ENCODE measurements at regions not wholly inside any gene's neighbourhood (a gene's known extent, or its start where the extent isn't known, plus 50 kb on each side); places are given as distances from the start of the nearest gene placed in this dataset.
"Not testable (repeated sequence)": the region's sequence is repeated elsewhere in the genome, so short reads cannot be mapped to it uniquely, and the experiment has no call there.

DNA sequence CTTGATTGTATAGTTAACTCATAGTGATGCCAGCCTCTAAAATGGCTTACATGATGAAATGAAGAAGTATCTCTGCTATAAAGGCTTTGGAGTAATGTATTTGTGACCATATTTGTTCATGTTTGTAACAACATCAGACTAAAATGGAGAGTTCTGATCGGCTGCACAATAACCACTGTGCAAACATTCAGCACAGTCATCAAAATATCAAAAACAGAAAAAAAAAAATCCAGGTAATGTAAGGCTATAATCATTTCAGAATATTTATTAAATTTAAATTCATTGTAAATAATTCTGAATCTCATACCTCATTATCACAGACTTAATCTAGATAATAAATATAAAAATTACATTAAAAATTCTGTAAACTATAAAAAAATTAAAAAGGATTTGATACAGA lies 1161.8 kb downstream of the MRPL39 start:
- DNase-seq, result no peak

DNA sequence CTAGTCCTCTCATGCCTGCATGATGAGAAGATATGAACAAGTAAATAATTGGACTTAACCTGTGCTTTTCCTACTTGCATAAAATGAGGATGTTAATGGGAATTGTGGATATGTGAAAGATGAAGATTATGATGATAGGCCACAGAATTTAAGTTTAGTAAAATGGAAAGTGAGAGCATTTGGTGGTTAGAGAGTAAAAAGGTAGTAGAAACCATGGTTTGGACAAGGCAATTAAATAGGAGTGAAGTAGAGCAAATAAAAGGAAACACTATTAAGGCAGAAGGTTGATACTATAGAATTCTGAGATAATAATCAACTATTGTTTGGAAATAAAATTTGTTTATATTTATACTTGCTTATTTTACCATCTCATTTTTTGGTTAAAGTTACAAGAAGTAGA lies 1162.5 kb downstream of the MRPL39 start:
- no peak for DNase-seq

- DNase-seq, result no peak
These were observed 1171.0 kb downstream of the MRPL39 start for GRCh38 chr21:24436236-24436635.

- no peak for DNase-seq
These were observed 1178.6 kb downstream of the MRPL39 start for GRCh38 chr21:24428591-24429199.

DNA sequence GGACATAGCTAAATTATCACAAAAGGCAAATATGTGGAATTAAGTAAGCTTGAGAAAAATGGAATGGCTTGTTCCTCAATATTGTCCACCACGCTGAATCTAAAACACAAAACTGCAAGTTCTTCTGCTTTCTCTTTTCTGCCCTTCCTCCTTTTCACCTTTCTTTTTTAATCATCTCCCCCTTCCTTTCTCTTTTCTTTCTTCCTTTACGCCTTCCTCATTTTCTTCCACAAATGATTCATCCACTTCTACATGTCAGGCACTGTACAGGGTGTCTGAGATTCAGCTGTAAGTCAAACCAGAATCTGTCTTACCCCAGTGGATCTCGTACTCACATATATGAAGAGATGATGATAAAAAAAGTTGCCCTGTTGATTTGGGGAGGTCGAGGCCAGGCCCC lies 1182.5 kb downstream of the MRPL39 start:
- DNase-seq, result no peak

- DNase-seq, result no peak
These were observed 1183.7 kb downstream of the MRPL39 start for GRCh38 chr21:24423546-24423945.

GRCh38 chr21:24420689-24421088 lies 1186.6 kb downstream of the MRPL39 start:
- DNase-seq, result no peak

GRCh38 chr21:24419641-24420040 lies 1187.6 kb downstream of the MRPL39 start:
- DNase-seq, result not testable (repeated sequence)

- no peak for DNase-seq
These were observed 1188.6 kb downstream of the MRPL39 start for GRCh38 chr21:24418671-24419070.

DNA sequence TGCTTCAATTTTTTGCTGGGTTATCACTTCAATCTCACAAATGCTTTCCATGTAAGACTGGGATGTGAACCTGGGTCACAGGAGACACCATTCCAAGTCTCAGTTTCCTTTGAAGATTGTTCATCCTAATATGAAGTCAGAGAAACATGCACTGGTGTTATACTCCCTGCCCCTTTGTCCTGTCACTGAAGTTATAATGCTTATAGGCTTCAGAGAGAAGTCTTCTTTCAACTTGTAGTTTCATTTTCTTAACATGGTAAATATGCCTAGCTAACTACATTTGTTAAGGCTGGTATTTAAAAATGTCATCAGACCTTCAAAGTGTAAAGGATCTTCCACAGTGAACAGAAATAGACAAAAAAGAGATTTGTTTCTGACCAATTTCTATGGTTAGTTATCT lies 1195.9 kb downstream of the MRPL39 start:
- DNase-seq, result no peak

GRCh38 chr21:24403221-24403620 lies 1204.1 kb downstream of the MRPL39 start:
- DNase-seq, result no peak

DNA sequence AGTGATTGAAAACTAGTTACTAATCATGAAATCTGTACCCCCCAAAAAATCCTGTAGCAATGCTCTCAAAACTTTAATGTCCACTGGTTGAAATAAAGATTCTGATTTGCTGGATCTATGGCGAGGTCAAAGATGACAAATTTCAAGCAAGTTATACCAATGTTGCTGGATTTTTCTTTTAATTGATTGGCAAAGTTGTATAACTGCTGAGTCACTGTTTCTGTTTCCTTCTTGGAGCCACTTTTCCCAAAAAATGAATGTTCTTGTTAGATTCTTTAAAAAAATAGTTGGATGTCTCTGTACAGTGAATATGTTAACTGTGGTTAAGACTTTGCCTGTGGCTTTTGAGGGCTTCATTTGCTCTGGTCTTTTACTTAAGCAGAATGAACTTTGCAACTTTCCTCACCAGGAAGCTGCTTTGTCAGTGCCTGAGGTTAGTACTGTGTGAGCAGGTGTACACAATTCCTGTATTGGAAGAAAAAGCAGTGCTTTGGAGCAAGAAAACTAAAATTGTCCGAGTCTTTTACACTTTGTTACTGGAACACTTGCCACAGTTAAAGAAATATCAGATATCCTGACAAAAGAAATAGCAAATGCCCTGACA lies 1211.9 kb downstream of the MRPL39 start:
- no peak for DNase-seq

- no peak for DNase-seq
These were observed 1232.1 kb downstream of the MRPL39 start for GRCh38 chr21:24375201-24375600.

- no peak for DNase-seq
These were observed 1234.8 kb downstream of the MRPL39 start for GRCh38 chr21:24372506-24372905.

DNA sequence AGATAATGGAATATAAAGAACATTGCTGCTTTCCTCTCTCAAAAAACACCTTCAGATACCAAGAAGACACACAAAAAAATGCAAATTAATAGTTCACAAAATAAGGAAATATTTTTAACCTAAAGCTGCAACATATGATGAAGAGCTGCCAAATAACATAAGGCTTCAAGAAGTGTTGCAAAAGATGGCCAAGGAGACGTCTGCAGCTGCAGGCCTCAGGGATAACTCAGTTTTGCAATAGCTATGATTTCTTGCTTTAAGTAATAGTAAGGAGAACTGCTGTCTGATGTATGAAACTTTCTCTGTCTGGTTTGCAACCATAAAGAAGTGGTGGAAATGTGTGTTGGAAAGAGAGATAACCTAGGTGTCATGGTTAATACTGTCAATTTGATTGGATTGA lies 1237.5 kb downstream of the MRPL39 start:
- DNase-seq, result no peak

GRCh38 chr21:24369278-24369677 lies 1238.0 kb downstream of the MRPL39 start:
- DNase-seq, result no peak

GRCh38 chr21:24367936-24368335 lies 1239.3 kb downstream of the MRPL39 start:
- no peak for DNase-seq

DNA sequence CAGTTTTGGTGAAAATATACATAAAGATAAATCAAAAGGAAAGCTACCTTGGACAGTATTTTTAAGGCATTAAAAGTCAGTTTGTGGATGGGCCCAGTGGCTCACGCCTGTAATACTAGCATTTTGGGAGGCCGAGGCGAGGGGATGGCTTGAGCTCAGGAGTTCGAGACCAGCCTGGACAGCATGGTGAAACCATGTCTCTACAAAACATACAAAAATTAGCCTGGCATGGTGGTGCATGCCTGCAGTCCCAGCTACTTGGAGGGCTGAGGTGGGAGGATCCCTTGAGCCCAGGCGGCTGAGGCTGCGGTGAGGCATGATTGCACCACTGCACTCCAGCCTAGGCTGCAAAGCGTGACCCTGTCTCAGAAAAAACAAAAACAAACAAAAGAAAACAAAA lies 1253.8 kb downstream of the MRPL39 start:
- no peak for DNase-seq

DNA sequence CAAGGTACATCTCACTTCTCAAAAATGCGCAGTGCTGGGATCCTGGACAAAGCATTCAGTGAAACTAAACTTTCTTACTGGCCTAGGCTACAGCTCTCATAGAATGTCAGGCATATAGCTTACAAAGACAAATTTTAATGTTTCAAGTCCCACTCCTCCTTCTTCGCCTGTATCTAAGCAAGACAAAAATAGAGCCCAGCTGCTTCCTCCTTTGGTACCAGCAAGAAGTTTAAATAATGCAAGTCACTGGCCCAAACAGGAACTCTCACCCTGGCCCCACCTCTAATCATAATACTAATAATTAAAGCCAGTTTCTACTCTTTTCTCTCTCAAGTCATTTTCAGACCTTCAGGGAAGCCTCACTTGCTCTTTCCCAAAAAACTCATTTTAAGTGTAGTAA lies 1267.9 kb downstream of the MRPL39 start:
- DNase-seq, result no peak

- DNase-seq, result no peak
These were observed 1270.8 kb downstream of the MRPL39 start for GRCh38 chr21:24336491-24336890.

- DNase-seq, result no peak
These were observed 1283.7 kb downstream of the MRPL39 start for GRCh38 chr21:24323536-24323935.

DNA sequence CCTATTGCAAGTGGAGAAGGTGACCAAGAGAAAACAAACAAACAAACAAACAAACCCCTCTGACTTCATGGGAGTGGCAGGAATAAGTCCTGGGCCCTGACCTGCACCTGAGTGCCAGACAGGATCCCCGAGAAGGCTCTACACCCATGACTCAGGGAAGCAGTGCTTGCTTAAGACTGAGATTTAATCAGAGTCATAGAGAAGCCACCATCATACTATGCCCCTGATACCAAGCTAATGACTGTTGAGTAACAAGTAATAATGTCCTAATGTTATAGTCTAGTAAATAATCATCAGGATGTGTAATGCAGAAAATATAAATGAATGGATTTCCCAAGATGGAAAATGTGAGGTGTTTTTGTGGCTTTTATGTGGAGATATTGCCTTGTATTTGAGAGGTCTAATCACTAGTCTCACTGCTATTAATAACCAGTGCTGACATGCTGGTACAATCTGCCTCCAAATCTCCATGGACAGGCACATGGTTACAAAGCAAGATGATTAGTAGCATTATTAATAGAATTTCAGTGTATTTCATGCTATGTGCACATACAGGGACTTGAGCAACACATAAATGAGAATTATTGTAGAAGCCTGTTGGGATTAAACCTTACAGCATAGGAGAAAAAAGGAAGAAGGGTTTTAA lies 1290.9 kb downstream of the MRPL39 start:
- no peak for DNase-seq

- no peak for DNase-seq
These were observed 1296.5 kb downstream of the MRPL39 start for GRCh38 chr21:24310788-24311187.

DNA sequence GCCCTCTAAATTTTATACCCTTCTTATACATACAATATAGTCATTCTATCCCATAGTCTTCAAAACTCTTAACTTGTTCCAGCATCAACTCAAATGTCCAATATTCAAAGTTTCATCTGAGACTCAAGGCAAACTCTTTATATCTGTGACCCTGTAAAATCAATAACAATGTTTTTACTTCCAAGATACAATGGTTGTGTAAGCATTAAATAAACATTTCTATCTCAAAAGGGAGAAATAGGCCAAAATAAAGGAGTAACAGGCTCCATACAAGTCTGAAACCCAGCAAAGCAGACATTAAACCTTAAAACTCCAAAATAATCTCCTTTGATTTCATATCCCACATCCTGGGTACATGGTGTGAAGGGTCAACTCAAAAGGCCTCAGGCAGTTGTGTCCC lies 1299.1 kb downstream of the MRPL39 start:
- no peak for DNase-seq

DNA sequence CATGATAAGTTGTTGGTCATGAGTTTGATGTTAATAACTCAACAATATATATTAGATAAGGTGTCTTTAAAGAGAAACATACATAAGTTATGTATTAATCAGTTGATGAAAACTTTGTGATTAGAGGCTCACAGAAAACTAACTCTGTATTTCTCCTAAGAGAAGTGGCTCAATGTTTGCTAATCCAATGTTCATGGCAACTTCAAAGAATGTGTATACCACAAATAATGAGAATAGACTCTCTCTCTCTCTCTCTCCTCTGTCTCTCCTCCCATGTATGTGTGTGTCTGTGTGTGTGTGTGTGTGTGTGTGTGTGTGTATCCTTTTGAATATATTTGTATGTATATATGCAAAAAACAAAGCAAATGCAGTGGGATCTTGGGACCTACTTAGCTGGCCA lies 1304.9 kb downstream of the MRPL39 start:
- DNase-seq, result no peak

Measured in SW 1271 (cell line).